ENCODE measurements at regions not wholly inside any gene's neighbourhood (a gene's known extent, or its start where the extent isn't known, plus 50 kb on each side); places are given as distances from the start of the nearest gene placed in this dataset.

DNA sequence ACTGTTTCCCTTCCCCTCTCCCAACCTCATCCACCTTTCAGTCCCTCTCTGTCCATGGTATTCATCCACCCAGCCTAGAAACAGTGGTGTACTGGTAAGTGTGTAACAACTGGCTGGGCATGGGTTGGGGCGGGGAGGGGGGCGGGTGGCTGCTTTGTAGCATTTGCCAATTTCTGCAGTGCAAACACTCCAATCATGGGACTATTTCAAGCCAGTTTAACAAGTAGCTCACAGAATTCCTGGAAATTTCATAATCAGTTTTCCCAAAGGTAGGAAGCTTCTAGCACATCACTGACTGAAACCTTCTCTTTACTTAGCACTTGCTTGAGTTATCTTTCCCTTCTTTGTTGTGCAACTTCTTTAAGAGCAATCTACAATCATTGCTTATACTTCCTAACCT lies 100.8 kb upstream of the WASF3 start:
- DNase-seq (ENCODE audit: low read depth): no peak

DNA sequence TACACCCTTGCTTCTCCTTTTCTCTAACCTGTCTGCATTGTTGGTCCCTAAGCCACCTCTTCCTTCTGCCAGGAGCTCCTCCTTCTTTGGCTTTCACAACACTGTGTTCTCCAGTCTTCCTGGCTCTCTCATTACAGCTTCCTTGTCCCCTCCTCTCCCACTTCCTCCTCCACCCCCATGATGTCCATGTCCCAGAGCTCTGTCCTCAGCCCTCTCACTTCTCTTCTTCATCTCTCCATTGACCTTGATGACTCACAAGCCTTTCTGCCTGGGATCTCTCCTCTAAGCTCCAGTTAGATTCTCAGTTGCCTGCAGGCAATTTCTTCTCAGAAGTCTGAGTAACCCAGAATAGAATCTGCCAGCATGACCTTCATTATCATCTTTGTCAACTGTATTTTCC lies 100.3 kb upstream of the WASF3 start:
- DNase-seq (ENCODE audit: low read depth): no peak

DNA sequence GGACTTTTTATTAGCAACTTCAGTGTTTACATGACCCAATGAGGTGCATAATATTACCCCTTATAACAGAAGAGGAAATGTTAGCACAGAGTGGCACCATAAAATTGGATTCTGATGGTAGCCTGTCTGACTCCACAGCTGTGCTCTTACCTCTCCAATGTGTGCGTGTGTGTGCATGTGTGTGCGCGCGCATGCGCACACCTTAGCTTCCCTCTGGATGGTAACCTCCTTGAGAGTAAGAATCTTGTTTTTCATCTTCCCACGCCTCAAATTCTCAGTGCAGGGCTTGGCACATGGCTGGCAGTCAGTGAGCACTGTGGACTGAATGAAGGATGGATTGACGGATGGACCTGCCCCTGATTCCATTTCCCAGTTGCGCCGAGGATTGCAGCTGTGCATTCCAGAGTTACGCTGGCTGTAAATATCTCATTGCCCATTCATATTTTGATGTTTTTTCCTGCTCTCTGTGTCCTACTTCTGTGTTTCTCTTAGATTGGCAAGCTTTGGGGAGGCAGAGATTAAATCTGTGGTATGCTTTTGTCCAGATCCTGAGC lies 99.2 kb upstream of the WASF3 start:
- no peak for DNase-seq (ENCODE audit: low read depth)

DNA sequence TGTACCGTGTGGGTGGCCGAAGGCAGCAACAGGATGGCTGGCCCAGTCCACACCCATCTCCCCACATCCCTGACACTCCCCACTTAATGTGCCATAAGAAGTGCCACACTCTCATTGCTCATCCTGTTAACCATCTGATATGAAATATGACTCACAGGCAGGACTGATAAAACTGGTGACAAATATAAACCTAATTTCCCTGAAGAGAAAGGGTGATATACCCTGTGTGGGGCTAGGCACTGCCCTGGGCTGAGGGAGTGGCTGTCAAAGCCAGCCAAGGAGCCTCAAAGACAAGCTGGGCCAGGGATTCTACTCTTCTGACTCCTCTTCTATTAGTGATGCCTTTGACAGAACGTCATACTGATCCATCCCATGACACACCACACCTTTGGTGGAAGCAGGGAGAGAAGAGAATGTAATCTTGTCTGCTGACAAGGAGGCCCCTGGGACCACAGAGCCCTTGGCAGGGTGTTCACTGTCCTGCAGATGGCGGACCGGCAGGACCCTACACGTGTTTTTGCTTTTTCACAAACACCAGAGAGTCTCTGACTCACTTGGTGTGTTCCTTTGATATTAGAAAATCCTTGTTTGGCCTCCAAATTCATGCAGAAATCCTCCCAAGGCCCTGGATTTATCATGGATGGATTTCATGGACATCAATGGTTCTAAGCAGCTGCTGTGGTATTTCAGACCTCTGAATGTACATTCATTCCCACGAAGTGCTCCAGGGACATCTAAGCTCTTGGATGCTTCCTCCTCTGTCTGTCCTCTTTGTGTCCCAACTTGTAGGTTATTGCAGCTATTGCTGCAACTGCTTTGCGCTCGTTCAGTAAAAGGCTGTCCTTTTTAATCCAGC lies 98.0 kb upstream of the WASF3 start:
- no peak for DNase-seq (ENCODE audit: low read depth)

DNA sequence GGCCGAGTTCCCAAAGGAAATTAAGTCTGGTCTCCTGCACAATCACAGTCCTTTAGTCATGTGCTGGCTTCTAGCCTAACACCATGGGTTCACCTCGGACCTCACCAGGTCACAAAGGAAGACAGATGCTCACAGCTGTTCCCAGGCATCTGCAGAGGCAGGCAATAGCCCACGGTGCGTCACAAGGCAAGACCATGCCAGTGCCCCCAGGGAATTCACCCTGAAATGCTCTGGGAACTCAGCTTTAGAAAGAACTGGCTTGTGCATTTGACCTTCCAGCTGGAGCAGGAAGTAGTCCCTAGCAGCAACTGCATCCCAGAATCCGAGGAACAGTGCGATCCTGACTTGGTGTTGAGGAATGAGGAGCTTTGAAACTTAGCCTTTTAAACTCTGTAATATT lies 96.8 kb upstream of the WASF3 start:
- no peak for DNase-seq (ENCODE audit: low read depth)

DNA sequence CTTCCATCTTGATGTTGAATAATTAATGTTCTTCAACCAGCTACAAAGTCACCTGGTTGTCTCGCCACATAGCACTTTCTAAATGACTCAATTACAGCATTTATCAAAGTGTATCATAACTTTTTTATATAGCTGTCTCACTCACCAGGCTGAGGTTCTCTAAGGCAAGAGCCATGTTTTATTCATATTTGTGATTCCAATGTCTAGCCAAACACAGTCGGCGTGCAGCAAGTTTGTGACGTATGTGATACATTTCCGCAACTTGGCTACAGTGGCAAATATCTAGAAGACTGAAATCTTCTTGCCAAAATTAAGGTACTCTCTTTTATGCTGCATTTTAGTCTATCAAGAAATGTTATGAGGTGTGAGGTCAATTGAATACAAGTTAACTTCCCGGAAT lies 94.2 kb upstream of the WASF3 start:
- no peak for DNase-seq (ENCODE audit: low read depth)

GRCh38 chr13:26463848-26464247 lies 93.6 kb upstream of the WASF3 start:
- DNase-seq (ENCODE audit: low read depth): no peak

GRCh38 chr13:26465514-26465913 lies 92.0 kb upstream of the WASF3 start:
- DNase-seq (ENCODE audit: low read depth): no peak

DNA sequence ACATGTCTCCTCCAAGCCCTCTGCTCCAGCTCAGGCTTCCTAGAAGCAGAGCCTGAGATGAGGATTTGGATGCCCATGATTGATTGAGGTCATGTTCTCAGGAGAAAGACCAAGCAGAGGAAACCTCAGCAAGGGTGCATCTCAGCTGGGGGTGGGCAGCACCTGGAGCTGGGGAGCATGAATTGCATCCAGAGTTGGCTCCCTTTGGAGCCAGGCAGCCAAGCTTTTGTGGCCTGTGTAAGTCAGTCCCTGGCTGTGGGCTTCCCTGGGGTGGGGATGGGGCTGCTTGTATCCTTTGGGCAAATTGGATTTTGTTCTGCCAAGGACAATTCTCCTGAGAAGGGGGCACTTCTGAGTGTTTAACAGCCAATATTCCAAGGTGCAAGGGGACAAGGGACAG lies 91.5 kb upstream of the WASF3 start:
- no peak for DNase-seq (ENCODE audit: low read depth)

GRCh38 chr13:26468265-26468801 lies 89.2 kb upstream of the WASF3 start:
- DNase-seq (ENCODE audit: low read depth): no peak

DNA sequence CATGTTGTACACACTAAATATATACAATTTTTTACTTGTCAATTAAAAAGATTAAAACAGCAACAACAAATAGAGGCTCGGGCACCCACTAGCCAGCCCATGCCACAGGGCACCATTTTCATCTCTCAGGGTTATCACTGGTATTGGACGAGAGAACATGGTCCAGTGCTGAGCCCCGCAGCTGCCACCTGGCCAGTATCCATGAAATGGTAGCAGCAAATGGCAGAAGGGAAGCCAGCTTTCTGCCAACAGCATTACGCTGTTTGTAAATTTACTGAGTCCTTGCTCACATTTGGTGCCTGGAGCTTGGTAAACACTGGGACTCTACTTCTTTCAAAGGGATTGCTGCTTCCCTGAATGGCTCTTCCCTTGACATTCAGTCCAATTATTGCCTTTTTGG lies 87.9 kb upstream of the WASF3 start:
- DNase-seq (ENCODE audit: low read depth): no peak

- no peak for DNase-seq (ENCODE audit: low read depth)
These were observed 85.7 kb upstream of the WASF3 start for GRCh38 chr13:26471807-26472206.

- no peak for DNase-seq (ENCODE audit: low read depth)
These were observed 83.8 kb upstream of the WASF3 start for GRCh38 chr13:26473571-26474230.

GRCh38 chr13:26474286-26474685 lies 83.2 kb upstream of the WASF3 start:
- no peak for DNase-seq (ENCODE audit: low read depth)

- DNase-seq (ENCODE audit: low read depth): no peak
These were observed 82.0 kb upstream of the WASF3 start for GRCh38 chr13:26475176-26476110.

GRCh38 chr13:26476111-26476781 lies 81.2 kb upstream of the WASF3 start:
- no peak for DNase-seq (ENCODE audit: low read depth)

GRCh38 chr13:26476782-26477142 lies 80.7 kb upstream of the WASF3 start:
- no peak for DNase-seq (ENCODE audit: low read depth)

DNA sequence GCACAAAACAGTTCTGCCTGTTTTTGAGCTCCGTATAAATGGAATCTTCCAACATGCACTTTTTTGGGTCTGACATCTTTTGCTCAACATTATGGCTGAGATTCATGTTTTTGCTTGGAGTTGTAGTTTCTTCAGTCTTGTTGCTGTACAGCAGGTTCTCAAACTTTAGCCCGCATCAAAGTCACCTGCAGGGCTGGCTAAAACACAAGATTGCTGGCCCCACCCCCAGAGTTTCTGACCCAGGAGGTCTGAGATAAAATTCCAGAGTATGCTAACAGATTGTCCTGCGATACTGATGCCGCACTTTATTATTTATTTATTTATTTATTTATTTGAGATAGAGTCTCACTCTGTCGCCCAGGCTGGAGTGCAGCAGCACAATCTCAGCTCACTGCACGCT lies 79.8 kb upstream of the WASF3 start:
- DNase-seq (ENCODE audit: low read depth): no peak

DNA sequence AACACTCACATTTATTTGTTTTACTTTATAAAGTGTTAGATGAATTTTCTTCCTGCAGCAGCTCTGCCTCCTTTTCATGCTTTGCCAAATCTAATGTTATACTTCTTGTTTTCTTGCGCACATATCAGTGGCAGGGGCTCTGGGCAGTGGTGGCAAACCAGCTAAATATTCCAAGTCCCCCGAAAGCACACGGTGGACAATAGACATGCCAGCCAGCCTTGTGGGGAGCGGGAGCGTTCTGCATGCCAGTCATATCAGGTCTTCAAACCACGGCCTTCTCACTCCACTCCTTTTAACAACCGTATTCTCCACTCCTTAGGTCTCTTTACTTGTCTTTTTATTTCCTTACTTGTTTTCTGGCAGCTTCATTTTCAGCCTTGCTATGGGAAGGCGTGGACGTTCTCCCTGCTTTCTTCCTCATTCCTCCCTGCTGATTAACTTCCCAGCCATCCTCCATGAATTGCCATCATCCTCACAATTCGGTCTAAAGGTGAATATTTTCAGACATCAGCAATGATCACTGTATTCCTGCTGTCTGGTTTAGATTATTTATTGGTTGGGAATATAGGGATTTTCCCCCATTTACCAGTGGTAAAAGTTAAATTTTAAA lies 77.1 kb upstream of the WASF3 start:
- DNase-seq (ENCODE audit: low read depth): no peak

DNA sequence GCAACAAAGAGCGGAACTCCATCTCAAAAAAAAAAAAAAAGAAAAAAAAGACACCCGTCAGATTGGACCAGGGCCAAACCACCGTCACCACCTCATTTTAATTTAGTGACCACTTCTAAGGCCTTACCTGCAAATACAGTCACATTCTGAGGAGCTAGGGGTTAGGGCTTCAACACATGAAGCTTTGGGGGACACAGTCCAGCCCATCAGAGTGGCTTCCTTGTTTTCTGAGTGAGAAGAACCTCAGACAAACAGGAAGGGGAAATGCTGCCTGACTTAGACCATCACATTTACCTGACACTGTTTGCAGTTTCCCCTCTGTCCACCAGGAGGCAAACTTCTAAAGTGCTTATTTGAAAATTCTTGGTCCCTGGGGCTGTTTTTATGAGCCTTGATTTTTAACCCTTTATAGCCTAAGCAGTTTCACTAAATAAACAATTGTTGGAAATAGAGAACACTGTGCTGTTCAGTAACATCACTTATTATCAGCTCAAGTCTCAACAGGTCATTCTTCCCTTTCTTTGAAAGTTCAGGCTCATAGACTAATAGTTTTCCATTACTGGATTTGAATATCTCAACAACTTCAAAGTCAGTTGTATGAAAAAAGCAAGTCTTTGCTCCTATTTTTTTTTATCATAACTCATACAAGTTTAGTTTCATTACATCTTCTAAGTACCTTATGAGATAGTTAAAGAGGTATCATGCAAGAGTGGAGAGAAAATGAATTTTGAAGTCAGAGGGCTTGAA lies 74.9 kb upstream of the WASF3 start:
- DNase-seq (ENCODE audit: low read depth): peak; percentile 48

All from activated gamma-delta T cell treated with anti-CD3 and anti-CD28 coated beads, Interleukin-2, amount 50 U/mL, for 16 hours (primary cell).